BJ (cell line): ENCODE measurements at regions not wholly inside any gene's neighbourhood (a gene's known extent, or its start where the extent isn't known, plus 50 kb on each side); places are given as distances from the start of the nearest gene placed in this dataset.

ENCODE experiments used
- CTCF ChIA-PET: fragments of 350-600 bp; formaldehyde crosslinking; extraction: SDS; loops from one replicate; lab custom pipeline; 2021; ENCODE audit warnings: antibody characterized with exemption, inconsistent platforms; lab: Yijun Ruan, JAX
- POLR2A ChIA-PET: fragments of 300-600 bp; sonication (Branson Sonifier 250); formaldehyde crosslinking; extraction: SDS; loops from one replicate; lab custom pipeline; 2021; ENCODE audit warnings: antibody characterized with exemption; lab: Charles Lee
- DNase-seq: peaks from one replicate; pipeline ENCODE4 v3.0.0-alpha.2; 2011; ENCODE audit warnings: low read depth
- H3K27me3 ChIP-seq: 2 replicates; pipeline ENCODE4 v1.6.0; 2011; ENCODE audit warnings: low read length; ENCODE audit not compliant: control insufficient read depth, insufficient read depth
- H3K36me3 ChIP-seq: 2 replicates; pipeline ENCODE4 v1.5.1; 2011; ENCODE audit warnings: low read length; ENCODE audit not compliant: control insufficient read depth, insufficient read depth
- H3K4me3 ChIP-seq: 2 replicates; pipeline ENCODE4 v1.5.1; 2011; ENCODE audit warnings: low read depth, mild to moderate bottlenecking, control low read depth, low read length
- CTCF ChIP-seq: IDR thresholded peaks from 2 replicates; pipeline ENCODE4 v1.5.1; 2011; ENCODE audit warnings: low read depth, mild to moderate bottlenecking, control low read depth, inconsistent platforms, low read length, moderate library complexity; ENCODE audit not compliant: insufficient read depth

GRCh38 chr10:61098966-61099365, 155.0 kb upstream of the RHOBTB1 start:
- H3K36me3 ChIP-seq: no peaks in the 10 kb centered on the region
- H3K27me3 ChIP-seq: peaks cover 3% of the 10 kb centered on the region; the same call in 1 of the 2 replicates
- ChIA-PET CTCF (no interaction called here), POLR2A (no interaction called here)
- DNase-seq: no peak
- H3K4me3 ChIP-seq: no peak overlapping the region
- no peak for TF ChIP-seq CTCF

GRCh38 chr10:61097026-61097425, 153.0 kb upstream of the RHOBTB1 start:
- ChIA-PET POLR2A (no interaction called here), CTCF (interaction anchor here (1.0 to 2.2 kb wide), 2 partner anchors 12 to 33 kb away, joined by 3 to 7 read pairs; no protein-coding TSS in a partner anchor)
- TF ChIP-seq CTCF: no peak
- Histone ChIP-seq H3K36me3 (no peaks in the 10 kb centered on the region), H3K27me3 (peaks cover 3% of the 10 kb centered on the region; the same call in 1 of the 2 replicates), H3K4me3 (no peak overlapping the region)
- no peak for DNase-seq

- no peak for DNase-seq
- ChIA-PET POLR2A (no interaction called here), CTCF (interaction anchor here (1.0 kb wide), 1 partner anchor 34 kb away, joined by 3 read pairs; no protein-coding TSS in a partner anchor)
- no peak for TF ChIP-seq CTCF
- Histone ChIP-seq H3K27me3 (peaks cover 6% of the 10 kb centered on the region; the same call in 1 of the 2 replicates), H3K4me3 (no peak overlapping the region), H3K36me3 (no peaks in the 10 kb centered on the region)
These were observed 152.1 kb upstream of the RHOBTB1 start for GRCh38 chr10:61096056-61096455.

GRCh38 chr10:61091531-61091930, 147.5 kb upstream of the RHOBTB1 start:
- ChIA-PET CTCF (no interaction called here), POLR2A (no interaction called here)
- TF ChIP-seq CTCF: no peak
- Histone ChIP-seq H3K36me3 (no peaks in the 10 kb centered on the region), H3K4me3 (no peak overlapping the region), H3K27me3 (0 out of 2 replicates have a peak, but pooled peaks cover 4% of the 10 kb centered on the region)
- no peak for DNase-seq

- no peak overlapping the region for H3K4me3 ChIP-seq
- no peak for TF ChIP-seq CTCF
- ChIA-PET CTCF (no interaction called here), POLR2A (no interaction called here)
- H3K36me3 ChIP-seq: no peaks in the 10 kb centered on the region
- H3K27me3 ChIP-seq: 0 out of 2 replicates have a peak, but pooled peaks cover 2% of the 10 kb centered on the region
- no peak for DNase-seq
These were observed 145.3 kb upstream of the RHOBTB1 start for GRCh38 chr10:61089251-61089650.
